ENCODE measurements at regions not wholly inside any gene's neighbourhood (a gene's known extent, or its start where the extent isn't known, plus 50 kb on each side); places are given as distances from the start of the nearest gene placed in this dataset.

GRCh38 chr6:101129851-101130250 lies 248.7 kb upstream of the ASCC3 start:
- no peak for TF ChIP-seq CTCF (conservative IDR thresholded peaks at IDR 0.05)
- TF ChIP-seq ZFX (IDR thresholded peaks at IDR 0.05) = no peak

Measured in C4-2B (cell line).